D341Med (cell line): ENCODE measurements at regions not wholly inside any gene's neighbourhood (a gene's known extent, or its start where the extent isn't known, plus 50 kb on each side); places are given as distances from the start of the nearest gene placed in this dataset.
A peak's percentile ranks its signal among the peaks of the same experiment; 100 is the strongest.

Experiments
- DNase-seq: peaks from one replicate; pipeline ENCODE4 v3.0.0; 2012; ENCODE audit warnings: low spot score

DNA sequence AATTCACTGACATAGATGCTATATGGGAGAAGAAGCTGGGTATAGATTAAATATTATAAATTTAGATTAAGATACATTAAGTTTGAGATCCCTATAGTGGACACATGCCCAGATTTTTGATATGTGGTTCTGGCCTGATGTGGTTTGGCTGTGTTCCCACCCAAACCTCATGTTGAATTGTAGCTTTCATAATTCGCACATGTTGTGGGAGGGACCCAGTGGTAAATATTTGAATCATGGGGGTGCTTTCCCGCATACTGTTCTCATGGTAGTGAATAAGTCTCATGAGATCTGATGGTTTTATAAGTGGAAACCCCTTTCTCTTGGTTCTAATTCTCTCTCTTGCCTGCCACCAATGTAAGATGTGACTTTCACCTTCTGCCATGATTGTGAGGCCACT lies 189.4 kb upstream of the CD96 start:
- DNase-seq, result no peak

DNA sequence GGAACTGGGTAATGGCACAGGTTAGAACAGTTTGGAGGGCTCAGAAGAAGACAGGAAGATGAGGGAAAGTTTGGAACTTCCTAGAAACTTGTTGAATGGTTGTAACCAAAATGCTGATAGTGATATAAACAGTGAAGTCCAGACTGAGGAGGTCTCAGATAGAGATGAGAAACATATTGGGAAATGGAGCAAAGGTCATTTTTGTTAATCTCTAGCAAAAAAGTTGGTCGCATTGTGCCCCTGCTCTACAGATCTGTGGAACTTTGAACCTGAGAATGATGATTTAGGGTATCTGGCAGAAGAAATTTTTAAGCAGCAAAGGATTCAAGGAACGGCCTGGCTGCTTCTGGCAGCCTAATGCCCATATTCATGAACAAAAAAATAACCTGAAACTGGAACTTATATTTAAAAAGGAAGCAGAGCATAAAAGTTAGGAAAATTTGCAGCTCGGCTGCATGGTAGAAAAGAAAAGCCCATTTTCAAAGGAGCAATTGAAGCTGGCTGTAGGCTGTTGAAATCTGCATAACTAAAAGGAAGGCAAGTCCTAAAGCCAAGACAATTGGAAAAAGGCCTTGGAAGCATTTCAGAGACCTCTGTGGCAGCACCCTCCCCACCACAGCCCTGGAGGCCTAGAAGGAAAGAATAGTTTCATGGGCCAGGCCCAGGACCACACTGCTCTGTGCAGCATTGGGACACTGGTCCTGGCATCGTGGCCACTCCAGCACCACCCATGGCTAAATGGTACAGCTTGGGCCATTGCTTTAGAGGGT lies 182.6 kb upstream of the CD96 start:
- no peak for DNase-seq

DNA sequence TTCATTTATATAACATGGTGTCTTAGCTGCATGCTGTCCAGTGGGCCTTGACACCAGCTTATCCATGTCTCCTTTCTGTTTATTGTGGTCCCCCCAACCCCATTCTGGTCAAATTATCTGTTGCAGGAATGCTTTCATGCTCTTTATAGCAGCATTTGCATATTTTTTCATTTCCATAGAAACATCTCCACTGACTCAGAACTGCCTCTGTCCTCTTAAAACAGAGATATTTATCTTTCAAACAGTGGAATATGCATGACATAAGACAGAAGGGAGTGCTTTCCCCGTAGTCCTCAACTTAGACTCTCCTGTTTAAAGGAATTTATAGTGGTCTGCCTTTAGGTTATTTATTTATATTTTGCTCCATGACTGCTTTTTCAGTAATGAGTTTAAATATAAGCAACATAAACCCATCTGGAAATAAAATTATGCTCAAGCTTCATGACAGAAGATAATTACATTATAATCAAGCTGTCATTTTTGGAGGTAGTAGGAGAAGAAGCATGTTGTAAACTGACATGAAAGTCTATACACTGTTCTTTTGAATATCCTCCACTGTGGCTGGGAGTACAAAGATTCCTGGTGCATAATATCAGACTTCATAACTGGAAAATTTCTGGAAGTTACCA lies 179.5 kb upstream of the CD96 start:
- no peak for DNase-seq

DNA sequence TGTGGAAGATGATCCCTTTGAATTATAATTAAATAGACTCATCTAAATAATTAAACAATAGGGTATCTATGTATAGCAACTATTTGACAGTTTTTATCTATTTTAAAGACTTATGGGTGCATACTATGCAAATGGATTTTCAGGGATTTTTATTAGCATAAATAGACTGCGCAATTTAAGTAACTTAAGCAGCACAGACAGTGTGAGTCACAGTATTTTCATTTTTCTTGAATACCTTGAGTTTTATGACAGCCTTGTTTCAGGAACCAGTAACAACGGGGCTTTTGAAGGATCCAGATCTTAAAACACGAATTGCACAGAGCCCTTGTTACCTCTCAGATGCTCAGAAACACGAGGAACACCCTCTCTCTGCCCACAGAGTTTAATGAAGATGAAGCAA lies 175.5 kb upstream of the CD96 start:
- DNase-seq, result no peak

GRCh38 chr3:111368056-111368455 lies 173.9 kb upstream of the CD96 start:
- no peak for DNase-seq

GRCh38 chr3:111369958-111370357 lies 172.0 kb upstream of the CD96 start:
- DNase-seq, result no peak

GRCh38 chr3:111373239-111373638 lies 168.8 kb upstream of the CD96 start:
- no peak for DNase-seq

GRCh38 chr3:111373861-111374260 lies 168.1 kb upstream of the CD96 start:
- DNase-seq, result no peak

GRCh38 chr3:111385971-111386495 lies 156.0 kb upstream of the CD96 start:
- DNase-seq, result no peak

DNA sequence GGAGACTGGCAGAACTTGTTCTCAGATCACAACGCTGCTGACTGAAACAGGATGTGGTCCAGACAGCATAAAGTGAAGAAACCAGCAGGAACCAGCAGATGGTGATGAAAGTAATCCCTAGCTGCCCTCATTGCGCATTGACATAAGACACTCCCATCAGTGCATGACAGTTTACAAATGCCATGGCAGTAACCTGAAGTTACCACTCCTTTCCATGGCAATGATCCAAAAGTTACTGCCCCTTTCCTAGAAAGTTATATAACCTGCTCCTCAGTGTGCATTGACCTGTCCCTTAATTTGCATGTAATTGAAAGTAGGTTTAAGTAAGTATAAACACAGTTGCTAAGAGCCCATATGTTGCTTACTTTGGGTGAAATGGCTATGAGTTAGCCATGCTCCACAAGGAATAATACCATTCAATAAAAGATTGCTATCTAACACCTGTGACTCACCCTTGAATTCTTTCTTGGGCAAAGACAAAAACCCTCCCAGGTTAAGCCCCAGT lies 149.1 kb upstream of the CD96 start:
- DNase-seq, result no peak

- no peak for DNase-seq
Measured at GRCh38 chr3:111412656-111413055, 129.3 kb upstream of the CD96 start.

GRCh38 chr3:111414531-111414930 lies 127.5 kb upstream of the CD96 start:
- DNase-seq, result peak; percentile 46

DNA sequence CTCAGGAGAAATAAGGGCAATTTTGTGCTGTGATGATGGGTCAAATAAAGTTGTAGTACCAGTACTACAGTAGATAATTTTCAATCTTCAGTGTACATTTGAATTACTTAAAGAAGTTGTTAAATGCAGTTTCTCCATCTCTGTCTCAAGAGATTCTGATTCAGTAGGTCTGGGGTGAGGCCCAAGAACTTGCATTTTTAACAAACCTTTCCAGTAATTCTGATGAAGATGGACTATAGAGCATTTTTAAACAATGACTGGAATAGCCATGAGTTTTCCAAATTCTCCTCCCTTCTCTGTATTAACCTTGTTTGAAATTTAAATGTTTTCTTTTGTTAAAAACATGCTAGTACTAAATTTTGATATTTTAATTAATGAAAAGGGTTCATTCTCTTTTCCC lies 127.0 kb upstream of the CD96 start:
- DNase-seq, result no peak

DNA sequence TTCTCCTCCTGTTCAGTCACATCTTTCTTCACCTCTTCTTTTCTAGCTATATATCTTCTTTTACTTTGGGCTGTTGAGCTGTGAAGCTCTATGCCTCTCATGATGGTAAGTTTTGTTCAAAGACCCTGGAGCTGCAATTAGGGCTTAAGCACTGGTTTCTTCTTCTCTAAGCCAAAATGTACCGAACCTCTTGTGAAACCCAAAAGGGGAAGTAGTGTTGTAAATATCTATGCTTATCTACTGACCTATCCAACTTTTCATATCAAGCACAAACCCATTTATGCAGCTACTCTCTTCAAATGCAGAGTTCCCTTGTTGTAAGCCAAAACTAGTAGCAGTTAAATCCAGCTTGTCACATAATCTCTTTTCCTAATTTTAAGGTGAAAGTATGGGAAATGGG lies 123.6 kb upstream of the CD96 start:
- no peak for DNase-seq

- no peak for DNase-seq
Measured at GRCh38 chr3:111428301-111428700, 113.7 kb upstream of the CD96 start.

DNA sequence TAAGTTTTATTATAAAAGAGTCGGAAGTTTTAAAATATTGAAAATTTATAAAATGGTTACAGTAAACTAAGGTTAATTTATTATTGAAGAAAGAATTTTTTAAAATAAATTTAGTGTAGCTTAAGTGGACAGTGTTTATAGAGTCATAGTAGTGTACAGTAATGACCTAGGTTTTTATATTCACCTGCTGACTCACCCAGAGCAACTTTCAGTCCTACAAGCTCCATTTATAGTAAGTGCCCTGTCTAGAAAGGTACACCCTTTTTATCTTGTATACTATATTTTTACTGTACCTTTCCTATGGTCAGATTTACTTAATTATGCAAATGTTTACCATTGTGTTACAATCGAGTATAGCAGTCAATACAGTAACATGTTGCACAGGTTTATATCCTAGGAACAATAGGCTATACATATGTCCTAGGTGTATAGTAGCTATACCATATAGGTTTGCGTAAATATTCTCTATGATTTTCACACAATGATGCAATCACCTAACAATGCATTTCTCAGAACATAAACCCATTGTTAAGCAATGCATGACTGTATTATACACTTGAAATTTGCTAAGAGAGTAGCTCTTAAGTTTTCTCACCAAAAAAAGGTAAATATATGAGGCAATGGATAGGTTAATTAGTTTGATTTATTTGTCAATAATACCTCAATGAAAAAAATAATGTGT lies 106.9 kb upstream of the CD96 start:
- no peak for DNase-seq

GRCh38 chr3:111438283-111438682 lies 103.7 kb upstream of the CD96 start:
- no peak for DNase-seq

GRCh38 chr3:111454551-111454950 lies 87.4 kb upstream of the CD96 start:
- no peak for DNase-seq

GRCh38 chr3:111465081-111465670 lies 76.8 kb upstream of the CD96 start:
- DNase-seq, result no peak

DNA sequence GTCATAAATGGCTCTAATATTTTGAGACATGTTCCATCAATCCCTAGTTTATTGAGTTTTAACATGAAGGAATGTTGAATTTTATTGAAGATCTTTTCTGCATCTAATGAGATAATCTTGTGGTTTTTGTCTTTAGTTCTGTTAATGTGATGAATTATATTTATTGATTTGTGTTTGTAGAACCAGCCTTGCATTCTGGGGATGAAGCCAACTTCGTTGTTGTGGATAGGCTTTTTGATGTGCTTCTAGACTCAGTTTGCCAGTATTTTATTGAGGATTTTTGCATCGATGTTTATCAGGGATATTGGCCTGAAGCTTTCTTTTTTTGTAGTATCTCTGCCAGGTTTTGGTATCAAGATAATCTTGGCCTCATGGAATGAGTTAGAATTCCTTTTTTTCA lies 72.0 kb upstream of the CD96 start:
- no peak for DNase-seq

GRCh38 chr3:111471831-111472230 lies 70.2 kb upstream of the CD96 start:
- DNase-seq, result no peak

- DNase-seq, result no peak
Measured at GRCh38 chr3:111472556-111472955, 69.4 kb upstream of the CD96 start.

- DNase-seq, result no peak
Measured at GRCh38 chr3:111473550-111473949, 68.4 kb upstream of the CD96 start.
